SK-N-SH (cell line): ENCODE measurements at regions not wholly inside any gene's neighbourhood (a gene's known extent, or its start where the extent isn't known, plus 50 kb on each side); places are given as distances from the start of the nearest gene placed in this dataset.

Source experiments
- CTCF ChIA-PET: fragments of 300-600, 350-600 bp; formaldehyde crosslinking; extraction: SDS; loops from one replicate; lab custom pipeline; 2021; lab: Yijun Ruan, JAX
- POLR2A ChIA-PET: fragments of 350-600 bp; sonication (Branson Sonifier 250); formaldehyde crosslinking; extraction: SDS; loops from one replicate; lab custom pipeline; 2020; ENCODE audit warnings: antibody characterized with exemption, inconsistent platforms; lab: Yijun Ruan, JAX
- DNase-seq: peaks from one replicate; pipeline ENCODE4 v3.0.0; 2012
- H2AFZ ChIP-seq: fragments of 200-600 bp; sonication (generic); 2 replicates; pipeline ENCODE4 v1.8.1; 2016; ENCODE audit warnings: antibody characterized with exemption, mild to moderate bottlenecking, low read depth
- H3F3A ChIP-seq: fragments of 200-600 bp; sonication (generic); replicated peaks from 2 replicates; pipeline ENCODE3; 2016; ENCODE audit warnings: antibody characterized with exemption, mild to moderate bottlenecking; ENCODE audit not compliant: insufficient read depth
- H3K27ac ChIP-seq, 2 experiments: fragments of 200-500 bp in 1 of 2; fragments of 200-600 bp in 1 of 2; sonication (Bioruptor generic) in 1 of 2; sonication (generic), shearing (Covaris generic) in 1 of 2; 2 replicates each; pipeline versions ENCODE4 v1.5.1 to v1.6.1; 2014 to 2016; ENCODE audit warnings: low read depth in 2 of 2, inconsistent platforms in 1 of 2, low read length in 1 of 2, mild to moderate bottlenecking in 1 of 2, mixed read lengths in 1 of 2
- H3K27me3 ChIP-seq: fragments of 200-600 bp; sonication (generic), shearing (Covaris generic); 2 replicates; pipeline ENCODE4 v1.6.1; 2016; ENCODE audit warnings: mixed run types; ENCODE audit not compliant: insufficient read depth
- H3K36me3 ChIP-seq, 2 experiments: fragments of 200-500 bp in 1 of 2; fragments of 200-600 bp in 1 of 2; sonication (Bioruptor generic) in 1 of 2; sonication (generic) in 1 of 2; replicated peaks in 1 of 2; 2 replicates each; pipeline versions ENCODE3 to v1.5.1; 2014 to 2016; ENCODE audit warnings: low read length in 1 of 2, mild to moderate bottlenecking in 1 of 2; ENCODE audit not compliant: insufficient read depth in 2 of 2, control insufficient read depth in 1 of 2
- H3K4me1 ChIP-seq, 2 experiments: fragments of 200-500 bp in 1 of 2; fragments of 200-600 bp in 1 of 2; sonication (Bioruptor generic) in 1 of 2; sonication (generic), shearing (Covaris generic) in 1 of 2; 2 replicates each; pipeline versions ENCODE4 v1.5.1 to v1.6.1; 2014 to 2016; ENCODE audit warnings: low read depth in 1 of 2, low read length in 1 of 2, mixed run types in 1 of 2; ENCODE audit not compliant: insufficient read depth in 2 of 2, control insufficient read depth in 1 of 2
- H3K4me2 ChIP-seq: fragments of 200-600 bp; sonication (generic), shearing (Covaris generic); 2 replicates; pipeline ENCODE4 v1.6.1; 2017; ENCODE audit warnings: mixed run types
- H3K4me3 ChIP-seq, 2 experiments: fragments of 200-500 bp in 1 of 2; fragments of 200-600 bp in 1 of 2; sonication (Bioruptor generic) in 1 of 2; sonication (generic), shearing (Covaris generic) in 1 of 2; 2 replicates each; pipeline versions ENCODE4 v1.5.1 to v1.8.1; 2014 to 2016; ENCODE audit warnings: low read depth in 2 of 2, inconsistent platforms in 1 of 2, low read length in 1 of 2, mild to moderate bottlenecking in 1 of 2, mixed read lengths in 1 of 2, moderate library complexity in 1 of 2
- H3K79me2 ChIP-seq: fragments of 200-600 bp; sonication (generic); 2 replicates; pipeline ENCODE4 v1.8.1; 2017; ENCODE audit warnings: mild to moderate bottlenecking; ENCODE audit not compliant: insufficient read depth
- H3K9ac ChIP-seq: fragments of 200-600 bp; sonication (generic); 2 replicates; pipeline ENCODE4 v1.6.1; 2017; ENCODE audit warnings: mixed run types
- H3K9me2 ChIP-seq: fragments of 200-600 bp; sonication (generic); 2 replicates; pipeline ENCODE4 v1.6.1; 2017; ENCODE audit warnings: mixed run types
- H3K9me3 ChIP-seq: fragments of 200-600 bp; sonication (generic); 2 replicates; pipeline ENCODE4 v1.6.1; 2017; ENCODE audit warnings: mixed run types, mild to moderate bottlenecking, moderate library complexity
- H4K20me1 ChIP-seq: fragments of 200-600 bp; sonication (generic); 2 replicates; pipeline ENCODE4 v1.6.1; 2017; ENCODE audit warnings: mild to moderate bottlenecking, mixed run types; ENCODE audit not compliant: insufficient read depth
- CHD2 ChIP-seq: fragments of 150-350 bp; IDR thresholded peaks from 2 replicates; pipeline ENCODE4 v1.6.1; 2018; ENCODE audit warnings: low read length; ENCODE audit not compliant: partially characterized antibody
- EP300 ChIP-seq, 2 experiments: IDR thresholded peaks; 2 replicates each; pipeline versions ENCODE4 v1.4.0 to v1.6.1; 2012; ENCODE audit warnings: borderline replicate concordance in 1 of 2, low read depth in 1 of 2, low read length in 1 of 2
- FOSL2 ChIP-seq: IDR thresholded peaks from 2 replicates; pipeline ENCODE4 v1.4.0; 2012; ENCODE audit warnings: low read depth, mild to moderate bottlenecking, moderate library complexity, borderline replicate concordance
- FOXJ3 ChIP-seq: sonication (generic); formaldehyde crosslinking; IDR thresholded peaks from 2 replicates; pipeline ENCODE4 v1.5.1; 2020; ENCODE audit warnings: mild to moderate bottlenecking, missing genetic modification reagents
- FOXM1 ChIP-seq: IDR thresholded peaks from 2 replicates; pipeline ENCODE4 v1.4.0; 2012; ENCODE audit warnings: low read depth, mild to moderate bottlenecking
- GABPA ChIP-seq: IDR thresholded peaks from 2 replicates; pipeline ENCODE4 v1.4.0; 2012; ENCODE audit warnings: low read depth, mild to moderate bottlenecking
- JUND ChIP-seq: IDR thresholded peaks from 2 replicates; pipeline ENCODE4 v1.4.0; 2012
- MAX ChIP-seq: IDR thresholded peaks from 2 replicates; pipeline ENCODE4 v1.4.0; 2012; ENCODE audit warnings: low read depth
- MEF2A ChIP-seq: IDR thresholded peaks from 2 replicates; pipeline ENCODE4 v1.4.0; 2012; ENCODE audit warnings: low read depth, borderline replicate concordance
- MXI1 ChIP-seq: IDR thresholded peaks from 2 replicates; pipeline ENCODE4 v1.6.1; 2012; ENCODE audit warnings: mild to moderate bottlenecking, low read depth, low read length, improper control_type of control experiment
- NFIC ChIP-seq: IDR thresholded peaks from 2 replicates; pipeline ENCODE4 v1.4.0; 2012; ENCODE audit warnings: borderline replicate concordance
- RCOR1 ChIP-seq: fragments of 150-350 bp; IDR thresholded peaks from 2 replicates; pipeline ENCODE4 v1.6.1; 2017; ENCODE audit warnings: antibody characterized with exemption, low read length
- REST ChIP-seq: IDR thresholded peaks from 2 replicates; pipeline ENCODE4 v1.6.1; 2012; ENCODE audit warnings: mild to moderate bottlenecking, low read depth, low read length, moderate library complexity
- RFX5 ChIP-seq: IDR thresholded peaks from 2 replicates; pipeline ENCODE4 v1.6.1; 2012; ENCODE audit warnings: mild to moderate bottlenecking, improper control_type of control experiment, low read length
- RXRA ChIP-seq: IDR thresholded peaks from 2 replicates; pipeline ENCODE4 v1.4.0; 2012; ENCODE audit warnings: low read depth, mild to moderate bottlenecking, borderline replicate concordance
- SMC3 ChIP-seq: IDR thresholded peaks from 2 replicates; pipeline ENCODE4 v1.6.1; 2012; ENCODE audit warnings: low read depth, low read length, improper control_type of control experiment
- TAF1 ChIP-seq: IDR thresholded peaks from 2 replicates; pipeline ENCODE4 v1.6.1; 2012; ENCODE audit warnings: low read depth, mild to moderate bottlenecking, low read length, moderate library complexity, borderline replicate concordance
- YY1 ChIP-seq: IDR thresholded peaks from 2 replicates; pipeline ENCODE4 v1.4.0; 2012; ENCODE audit warnings: low read depth, mild to moderate bottlenecking
- WGBS: methylation state at CpG from one replicate; pipeline ENCODE4 v1.1.6; 2017; ENCODE audit warnings: low lambda C conversion rate; 5-methylcytosine and 5-hydroxymethylcytosine counted together

GRCh38 chr3:144942093-144942837 lies 970.6 kb downstream of the DIPK2A start (continued):
- TF ChIP-seq GABPA = no peak

GRCh38 chr3:144942838-144943197 lies 971.2 kb downstream of the DIPK2A start:
- DNase-seq = no peak
- no peaks in the 10 kb centered on the region for H3K9me3 ChIP-seq
- H3K9ac ChIP-seq = no peak overlapping the region
- WGBS = 10% methylated on average over 3 of the region's 3 CpGs
- H3K27me3 ChIP-seq = no peaks in the 10 kb centered on the region
- H3K79me2 ChIP-seq = no peaks in the 10 kb centered on the region
- ChIA-PET CTCF (no interaction called here), POLR2A (no interaction called here)
- no peaks in the 10 kb centered on the region for H3F3A ChIP-seq
- H2AFZ ChIP-seq = no peak overlapping the region
- no peak overlapping the region for H3K4me3 ChIP-seq
- H3K4me1 ChIP-seq = no peaks in the 10 kb centered on the region
- no peaks in the 10 kb centered on the region for H3K36me3 ChIP-seq
- no peak overlapping the region for H3K4me2 ChIP-seq
- H3K9me2 ChIP-seq = no peaks in the 10 kb centered on the region
- no peak overlapping the region for H3K27ac ChIP-seq
- no peak for TF ChIP-seq MAX
- no peaks in the 10 kb centered on the region for H4K20me1 ChIP-seq

- H3K9me2 ChIP-seq = no peaks in the 10 kb centered on the region
- no peak overlapping the region for H3K4me2 ChIP-seq
- no peaks in the 10 kb centered on the region for H3K9me3 ChIP-seq
- no peak overlapping the region for H2AFZ ChIP-seq
- H3K27me3 ChIP-seq = no peaks in the 10 kb centered on the region
- no peak for DNase-seq
- no peaks in the 10 kb centered on the region for H3K4me1 ChIP-seq
- 8% methylated on average over 5 of the region's 5 CpGs for WGBS
- H3K79me2 ChIP-seq = no peaks in the 10 kb centered on the region
- no peak overlapping the region for H3K4me3 ChIP-seq
- no peaks in the 10 kb centered on the region for H4K20me1 ChIP-seq
- no peaks in the 10 kb centered on the region for H3K36me3 ChIP-seq
- ChIA-PET POLR2A (no interaction called here), CTCF (no interaction called here)
- H3K27ac ChIP-seq = no peak overlapping the region
- no peaks in the 10 kb centered on the region for H3F3A ChIP-seq
- H3K9ac ChIP-seq = no peak overlapping the region
- TF ChIP-seq MXI1 (no peak), SMC3 (no peak), RFX5 (no peak), TAF1 (no peak)
These were observed 976.3 kb downstream of the DIPK2A start for GRCh38 chr3:144947895-144948294.

- no peak overlapping the region for H3K9ac ChIP-seq
- no peaks in the 10 kb centered on the region for H3F3A ChIP-seq
- no peak overlapping the region for H3K27ac ChIP-seq
- H3K79me2 ChIP-seq = no peaks in the 10 kb centered on the region
- ChIA-PET POLR2A (no interaction called here), CTCF (no interaction called here)
- H3K4me3 ChIP-seq = no peak overlapping the region
- no peak for DNase-seq
- no peaks in the 10 kb centered on the region for H3K9me2 ChIP-seq
- no peaks in the 10 kb centered on the region for H3K36me3 ChIP-seq
- H3K9me3 ChIP-seq = no peaks in the 10 kb centered on the region
- WGBS = 0% methylated on average over 2 of the region's 2 CpGs
- H3K4me2 ChIP-seq = no peak overlapping the region
- H4K20me1 ChIP-seq = no peaks in the 10 kb centered on the region
- no peaks in the 10 kb centered on the region for H3K4me1 ChIP-seq
- no peak overlapping the region for H2AFZ ChIP-seq
- H3K27me3 ChIP-seq = no peaks in the 10 kb centered on the region
- TF ChIP-seq REST = no peak
- TF ChIP-seq EP300 (IDR thresholded peaks at IDR 0.05; ENCODE audit: borderline replicate concordance in 1 of 2, low read depth in 1 of 2, low read length in 1 of 2) = no peak
- no peak for TF ChIP-seq FOXJ3 (CRISPR knock-in tag)
- no peak for TF ChIP-seq JUND
- TF ChIP-seq MEF2A = no peak
- TF ChIP-seq FOSL2 = no peak
- TF ChIP-seq YY1 = no peak
- TF ChIP-seq FOXM1 = no peak
- no peak for TF ChIP-seq NFIC
- no peak for TF ChIP-seq SMC3
- TF ChIP-seq MAX = no peak
- TF ChIP-seq RCOR1 = no peak
- no peak for TF ChIP-seq CHD2
- no peak for TF ChIP-seq RXRA
These were observed 977.1 kb downstream of the DIPK2A start for GRCh38 chr3:144948711-144949110.
